ENCODE measurements at regions not wholly inside any gene's neighbourhood (a gene's known extent, or its start where the extent isn't known, plus 50 kb on each side); places are given as distances from the start of the nearest gene placed in this dataset.

DNA sequence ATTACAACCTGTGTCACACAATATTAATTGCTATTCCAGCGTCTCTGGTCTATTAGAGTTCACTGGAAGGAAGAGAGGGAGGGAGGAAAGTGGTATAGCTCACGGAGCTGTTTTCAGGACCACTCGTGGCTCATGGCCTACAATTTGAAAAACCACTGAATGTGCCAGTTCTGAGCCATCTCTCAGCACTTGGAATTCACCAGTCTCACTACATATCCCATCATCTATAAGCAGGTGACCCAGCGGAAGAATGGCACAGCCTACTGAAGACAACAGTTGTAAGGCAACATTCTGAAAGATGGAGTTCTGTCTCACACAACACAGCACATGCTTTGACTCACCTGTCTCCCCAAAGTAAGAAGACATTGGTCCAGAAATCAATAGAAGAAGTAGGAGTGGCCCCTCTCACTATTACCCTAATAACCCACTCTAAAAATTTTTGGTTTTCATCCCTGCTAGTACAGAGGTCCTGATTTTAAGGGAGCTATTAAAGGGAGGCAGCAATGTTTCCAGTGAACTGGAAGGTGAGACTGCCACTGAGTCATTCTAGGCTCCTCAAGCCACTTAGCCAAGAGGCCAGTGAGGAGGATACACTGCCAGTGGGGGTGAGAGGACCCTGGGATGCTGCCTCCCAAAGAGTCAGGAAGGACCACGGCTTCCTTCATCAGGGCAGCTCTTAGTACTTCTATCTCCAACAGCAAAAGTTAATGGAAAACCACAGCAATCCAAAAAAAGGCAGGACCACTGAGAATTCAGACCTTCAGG is 50.0 kb upstream of the DOCK9 start:
- no peaks in the 10 kb centered on the region for H3K4me1 ChIP-seq (ENCODE audit: control insufficient read depth, insufficient read depth, low read length)
- H3K9me3 ChIP-seq (ENCODE audit: control insufficient read depth, insufficient read depth, low read length) = no peaks in the 10 kb centered on the region
- DNase-seq (ENCODE audit: low read depth, low spot score) = no peak
- no peaks in the 10 kb centered on the region for H3K36me3 ChIP-seq (ENCODE audit: control insufficient read depth, insufficient read depth, low read length)
- WGBS (ENCODE audit: insufficient coverage, insufficient read length) = no CpG with 5 or more reads among the region's 5 CpGs
- H3K4me3 ChIP-seq (ENCODE audit: low read length) = no peak overlapping the region
- H3K27me3 ChIP-seq (ENCODE audit: control insufficient read depth, insufficient read depth, low read length) = no peaks in the 10 kb centered on the region
- H3K27ac ChIP-seq (ENCODE audit: low read length) = no peak overlapping the region

DNA sequence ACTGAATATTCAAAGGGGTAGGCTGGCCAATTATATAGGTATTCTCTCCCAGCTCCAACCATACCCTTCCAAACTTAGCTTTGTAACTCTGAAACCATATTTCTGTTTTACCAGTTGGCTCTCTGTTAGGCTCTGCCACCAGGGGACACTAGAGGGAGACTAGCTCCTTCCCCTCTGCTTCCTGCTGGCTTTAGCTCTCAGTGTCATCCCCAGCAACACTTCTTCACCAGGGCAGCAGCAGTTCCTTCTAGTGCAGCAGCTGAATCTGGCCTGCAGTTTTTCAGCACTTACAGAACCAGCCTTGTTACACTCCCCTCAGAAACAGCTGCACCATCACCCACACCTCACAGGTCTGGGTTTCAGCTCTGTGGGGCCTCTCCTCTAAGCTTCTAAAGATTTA is 51.0 kb upstream of the DOCK9 start:
- H3K4me1 ChIP-seq (ENCODE audit: control insufficient read depth, insufficient read depth, low read length) = no peaks in the 10 kb centered on the region
- DNase-seq (ENCODE audit: low read depth, low spot score) = peak; percentile 37

DNA sequence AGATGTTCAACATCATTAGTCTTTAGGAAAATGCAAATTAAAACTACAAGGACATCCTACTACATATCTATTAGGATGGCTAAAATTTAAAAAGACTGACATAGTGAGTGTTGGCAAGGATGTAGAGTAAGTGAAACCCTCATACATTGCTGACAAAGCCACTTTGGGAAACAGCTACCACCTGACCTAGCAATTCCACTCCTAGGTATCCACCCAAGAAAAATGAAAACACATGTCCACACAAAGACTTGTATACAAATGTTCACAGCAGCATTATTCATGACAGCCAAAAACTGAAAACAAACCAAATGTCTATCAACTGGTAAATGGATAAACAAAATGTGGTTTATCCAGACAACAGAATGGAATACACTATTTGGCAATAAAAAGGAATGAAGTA is 51.7 kb upstream of the DOCK9 start:
- no peaks in the 10 kb centered on the region for H3K4me1 ChIP-seq (ENCODE audit: control insufficient read depth, insufficient read depth, low read length)
- no peak overlapping the region for H3K27ac ChIP-seq (ENCODE audit: low read length)
- DNase-seq (ENCODE audit: low read depth, low spot score) = no peak
- H3K36me3 ChIP-seq (ENCODE audit: control insufficient read depth, insufficient read depth, low read length) = no peaks in the 10 kb centered on the region
- no peaks in the 10 kb centered on the region for H3K27me3 ChIP-seq (ENCODE audit: control insufficient read depth, insufficient read depth, low read length)
- no peaks in the 10 kb centered on the region for H3K9me3 ChIP-seq (ENCODE audit: control insufficient read depth, insufficient read depth, low read length)
- H3K4me3 ChIP-seq (ENCODE audit: low read length) = no peak overlapping the region

More for the DNA sequence above, 51.0 kb upstream of the DOCK9 start:
- no peak overlapping the region for H3K27ac ChIP-seq (ENCODE audit: low read length)
- H3K4me3 ChIP-seq (ENCODE audit: low read length) = no peak overlapping the region
- no peaks in the 10 kb centered on the region for H3K9me3 ChIP-seq (ENCODE audit: control insufficient read depth, insufficient read depth, low read length)
- no peaks in the 10 kb centered on the region for H3K27me3 ChIP-seq (ENCODE audit: control insufficient read depth, insufficient read depth, low read length)
- H3K36me3 ChIP-seq (ENCODE audit: control insufficient read depth, insufficient read depth, low read length) = no peaks in the 10 kb centered on the region

DNA sequence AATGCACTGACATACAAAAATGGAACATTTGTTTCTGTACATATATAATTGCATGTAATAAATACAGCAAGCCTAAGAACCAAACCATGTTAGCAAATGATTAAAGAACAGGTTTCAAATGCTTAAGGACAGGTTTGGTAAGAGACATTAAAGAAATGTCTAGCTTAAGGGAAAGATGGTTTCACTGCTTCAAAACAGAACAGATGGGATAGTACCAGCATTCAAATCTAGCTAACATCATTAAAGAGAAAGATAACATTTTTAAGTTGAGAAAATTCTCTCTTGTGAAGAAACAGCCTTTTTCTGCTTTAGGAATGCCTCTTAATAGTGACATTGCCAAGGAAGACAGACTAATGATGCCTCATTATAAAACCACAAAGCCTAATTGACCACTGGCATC is 52.5 kb upstream of the DOCK9 start:
- H3K4me1 ChIP-seq (ENCODE audit: control insufficient read depth, insufficient read depth, low read length) = no peaks in the 10 kb centered on the region
- no peaks in the 10 kb centered on the region for H3K9me3 ChIP-seq (ENCODE audit: control insufficient read depth, insufficient read depth, low read length)
- H3K36me3 ChIP-seq (ENCODE audit: control insufficient read depth, insufficient read depth, low read length) = no peaks in the 10 kb centered on the region
- H3K4me3 ChIP-seq (ENCODE audit: low read length) = no peak overlapping the region
- no peak for DNase-seq (ENCODE audit: low read depth, low spot score)
- no peaks in the 10 kb centered on the region for H3K27me3 ChIP-seq (ENCODE audit: control insufficient read depth, insufficient read depth, low read length)
- no peak overlapping the region for H3K27ac ChIP-seq (ENCODE audit: low read length)

DNA sequence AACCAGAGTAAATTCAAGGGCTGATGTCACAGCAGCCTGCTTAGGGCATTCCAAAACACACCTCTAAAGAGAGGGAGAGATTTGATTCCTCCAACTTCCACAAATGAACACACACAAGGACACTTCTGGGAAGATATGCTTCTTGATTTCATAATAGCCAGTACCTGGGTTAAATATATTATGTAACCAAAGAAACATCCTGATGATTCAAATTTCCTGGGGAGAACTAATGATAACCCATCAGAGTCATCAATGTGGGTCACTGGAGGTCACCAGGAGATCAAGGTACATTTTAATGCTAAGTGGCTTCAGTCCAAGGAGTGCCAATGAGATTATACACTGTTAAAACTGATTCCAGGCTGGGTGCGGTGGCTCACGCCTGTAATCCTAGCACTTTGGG is 54.0 kb upstream of the DOCK9 start:
- WGBS (ENCODE audit: insufficient coverage, insufficient read length) = no CpG with 5 or more reads among the region's 2 CpGs
- DNase-seq (ENCODE audit: low read depth, low spot score) = no peak
- no peaks in the 10 kb centered on the region for H3K9me3 ChIP-seq (ENCODE audit: control insufficient read depth, insufficient read depth, low read length)
- no peak overlapping the region for H3K4me3 ChIP-seq (ENCODE audit: low read length)
- no peaks in the 10 kb centered on the region for H3K36me3 ChIP-seq (ENCODE audit: control insufficient read depth, insufficient read depth, low read length)
- no peak overlapping the region for H3K27ac ChIP-seq (ENCODE audit: low read length)
- H3K27me3 ChIP-seq (ENCODE audit: control insufficient read depth, insufficient read depth, low read length) = no peaks in the 10 kb centered on the region
- H3K4me1 ChIP-seq (ENCODE audit: control insufficient read depth, insufficient read depth, low read length) = no peaks in the 10 kb centered on the region

DNA sequence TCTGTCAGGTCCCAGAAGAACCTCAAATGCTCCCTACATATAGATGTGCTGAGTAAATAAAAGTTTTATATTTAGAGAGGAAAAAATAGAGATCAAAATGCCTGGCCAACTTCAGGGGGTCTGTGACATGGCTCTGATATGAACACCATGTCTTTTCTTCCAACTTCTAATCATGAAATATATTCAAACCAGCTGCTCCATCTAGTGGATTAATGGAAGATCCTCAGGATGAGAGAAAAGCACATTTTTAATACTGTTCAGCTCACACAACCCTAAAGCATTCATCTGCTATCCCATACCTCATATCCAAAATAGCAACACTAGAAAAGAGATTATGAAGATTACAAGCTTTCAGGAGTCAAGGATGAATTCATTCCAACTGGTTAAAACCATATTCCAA is 56.0 kb upstream of the DOCK9 start:
- H3K4me1 ChIP-seq (ENCODE audit: control insufficient read depth, insufficient read depth, low read length) = no peaks in the 10 kb centered on the region
- no peaks in the 10 kb centered on the region for H3K9me3 ChIP-seq (ENCODE audit: control insufficient read depth, insufficient read depth, low read length)
- DNase-seq (ENCODE audit: low read depth, low spot score) = no peak
- H3K27me3 ChIP-seq (ENCODE audit: control insufficient read depth, insufficient read depth, low read length) = no peaks in the 10 kb centered on the region
- no peaks in the 10 kb centered on the region for H3K36me3 ChIP-seq (ENCODE audit: control insufficient read depth, insufficient read depth, low read length)
- no peak overlapping the region for H3K27ac ChIP-seq (ENCODE audit: low read length)
- no peak overlapping the region for H3K4me3 ChIP-seq (ENCODE audit: low read length)

DNA sequence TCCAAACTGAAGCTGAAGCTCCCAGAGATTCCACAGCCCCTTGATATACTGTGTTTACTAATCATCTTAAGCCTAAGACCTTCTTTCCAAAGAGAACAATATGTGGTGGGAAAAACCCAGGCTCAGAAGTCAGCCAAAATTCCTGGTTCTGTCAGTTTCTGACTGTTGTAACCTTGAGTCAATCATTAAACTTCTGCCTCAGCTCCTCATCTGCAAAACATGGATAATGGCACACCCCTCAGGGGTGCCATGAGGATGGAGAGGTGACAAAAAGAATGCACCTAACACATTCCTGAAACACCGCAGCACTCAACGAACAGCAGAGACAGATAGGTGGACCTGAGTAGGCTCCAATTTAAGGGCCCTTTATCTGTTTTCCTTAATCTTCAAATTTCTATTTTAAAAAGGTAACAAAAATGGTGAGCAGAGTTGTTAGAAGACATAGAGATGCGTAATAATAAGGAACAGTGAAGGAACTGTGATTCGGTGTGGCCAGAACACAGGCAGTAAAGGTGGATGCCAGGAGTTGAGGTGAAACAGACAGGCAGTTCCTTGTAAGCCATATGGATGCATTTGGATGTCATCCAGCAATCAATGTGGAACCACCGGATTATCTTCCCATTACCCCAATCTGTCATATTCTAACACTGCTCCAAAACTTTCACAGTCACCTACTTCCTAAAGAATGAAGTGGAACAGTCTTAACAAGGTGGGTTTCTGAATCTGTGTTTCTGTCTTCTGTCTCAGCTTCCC is 56.6 kb upstream of the DOCK9 start:
- no peak overlapping the region for H3K27ac ChIP-seq (ENCODE audit: low read length)
- no peaks in the 10 kb centered on the region for H3K27me3 ChIP-seq (ENCODE audit: control insufficient read depth, insufficient read depth, low read length)
- no peaks in the 10 kb centered on the region for H3K36me3 ChIP-seq (ENCODE audit: control insufficient read depth, insufficient read depth, low read length)
- no peak overlapping the region for H3K4me3 ChIP-seq (ENCODE audit: low read length)
- no CpG with 5 or more reads among the region's 5 CpGs for WGBS (ENCODE audit: insufficient coverage, insufficient read length)
- no peak for DNase-seq (ENCODE audit: low read depth, low spot score)
- no peaks in the 10 kb centered on the region for H3K9me3 ChIP-seq (ENCODE audit: control insufficient read depth, insufficient read depth, low read length)
- no peaks in the 10 kb centered on the region for H3K4me1 ChIP-seq (ENCODE audit: control insufficient read depth, insufficient read depth, low read length)

DNA sequence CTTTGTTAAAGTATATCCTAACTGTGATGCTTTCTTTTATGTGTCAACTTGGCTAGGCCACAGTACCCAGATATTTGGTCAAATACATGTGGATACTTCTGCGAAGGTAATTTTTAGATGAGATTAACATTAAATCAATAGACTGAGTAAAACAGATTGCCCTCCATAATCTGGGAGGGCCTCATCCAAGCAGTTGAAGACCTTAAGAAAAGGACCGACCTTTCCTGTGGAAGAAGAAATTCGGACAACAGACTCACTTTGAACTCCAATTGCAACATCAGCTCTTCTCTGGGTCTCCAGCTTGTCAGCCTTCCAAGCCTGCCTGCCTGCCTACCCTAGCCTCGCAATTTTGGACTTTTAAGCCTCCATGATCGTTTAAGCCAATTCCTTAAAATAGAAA is 57.9 kb upstream of the DOCK9 start:
- H3K9me3 ChIP-seq (ENCODE audit: control insufficient read depth, insufficient read depth, low read length) = no peaks in the 10 kb centered on the region

DNA sequence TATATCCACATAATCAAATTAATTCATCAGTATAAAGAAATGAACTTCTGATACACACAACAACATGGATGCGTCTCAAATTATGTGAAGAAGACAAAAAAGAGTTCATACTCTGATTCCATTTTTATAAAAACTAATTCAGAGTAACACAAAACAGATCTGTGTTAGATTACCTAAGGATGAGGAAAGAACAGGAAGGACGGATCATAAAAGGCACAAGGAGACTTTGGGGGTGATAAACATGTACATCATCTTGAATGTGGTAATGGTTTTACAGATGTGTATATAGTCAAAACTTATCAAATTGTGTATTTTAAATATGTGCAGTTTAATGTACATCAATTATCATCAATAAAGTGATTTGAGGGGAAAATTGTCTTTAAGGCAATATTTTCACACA is 59.9 kb upstream of the DOCK9 start:
- no peaks in the 10 kb centered on the region for H3K9me3 ChIP-seq (ENCODE audit: control insufficient read depth, insufficient read depth, low read length)
- no CpG with 5 or more reads among the region's 2 CpGs for WGBS (ENCODE audit: insufficient coverage, insufficient read length)
- H3K36me3 ChIP-seq (ENCODE audit: control insufficient read depth, insufficient read depth, low read length) = no peaks in the 10 kb centered on the region
- no peak overlapping the region for H3K4me3 ChIP-seq (ENCODE audit: low read length)
- no peak overlapping the region for H3K27ac ChIP-seq (ENCODE audit: low read length)
- DNase-seq (ENCODE audit: low read depth, low spot score) = no peak
- no peaks in the 10 kb centered on the region for H3K27me3 ChIP-seq (ENCODE audit: control insufficient read depth, insufficient read depth, low read length)
- H3K4me1 ChIP-seq (ENCODE audit: control insufficient read depth, insufficient read depth, low read length) = no peaks in the 10 kb centered on the region

More for the DNA sequence above, 57.9 kb upstream of the DOCK9 start:
- H3K4me1 ChIP-seq (ENCODE audit: control insufficient read depth, insufficient read depth, low read length) = no peaks in the 10 kb centered on the region
- H3K4me3 ChIP-seq (ENCODE audit: low read length) = no peak overlapping the region
- H3K27me3 ChIP-seq (ENCODE audit: control insufficient read depth, insufficient read depth, low read length) = no peaks in the 10 kb centered on the region
- H3K27ac ChIP-seq (ENCODE audit: low read length) = no peak overlapping the region
- H3K36me3 ChIP-seq (ENCODE audit: control insufficient read depth, insufficient read depth, low read length) = no peaks in the 10 kb centered on the region
- no peak for DNase-seq (ENCODE audit: low read depth, low spot score)
- WGBS (ENCODE audit: insufficient coverage, insufficient read length) = no CpG with 5 or more reads among the region's 5 CpGs

DNA sequence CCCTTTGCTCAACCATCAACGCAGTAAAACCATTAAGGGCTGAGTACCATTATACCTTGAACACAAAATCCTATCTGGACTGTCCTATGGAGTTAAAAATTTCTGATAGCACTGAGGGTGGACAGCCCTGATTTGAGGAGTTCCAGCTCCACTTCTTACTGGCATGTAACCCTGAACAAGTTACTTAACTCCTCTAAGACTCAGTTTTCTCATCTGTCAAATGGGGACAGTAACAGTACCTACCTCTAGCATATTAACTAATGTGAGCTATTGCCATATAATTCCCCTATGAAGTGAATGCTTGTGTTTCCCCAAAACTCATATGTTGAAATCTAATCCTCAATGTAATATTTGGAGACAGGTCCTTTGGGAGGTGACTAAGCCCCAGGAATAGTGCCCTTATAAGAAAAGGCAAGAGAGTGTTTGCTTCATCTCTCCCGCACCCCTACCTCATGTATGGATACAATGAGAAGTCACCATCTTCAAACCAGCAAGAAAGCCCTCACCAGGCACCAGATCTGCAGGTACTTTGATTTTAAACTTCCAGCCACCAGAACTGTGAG is 61.9 kb upstream of the DOCK9 start:
- H3K9me3 ChIP-seq (ENCODE audit: control insufficient read depth, insufficient read depth, low read length) = no peaks in the 10 kb centered on the region
- no peak overlapping the region for H3K27ac ChIP-seq (ENCODE audit: low read length)
- no CpG with 5 or more reads among the region's 2 CpGs for WGBS (ENCODE audit: insufficient coverage, insufficient read length)
- no peaks in the 10 kb centered on the region for H3K36me3 ChIP-seq (ENCODE audit: control insufficient read depth, insufficient read depth, low read length)
- no peaks in the 10 kb centered on the region for H3K4me1 ChIP-seq (ENCODE audit: control insufficient read depth, insufficient read depth, low read length)
- DNase-seq (ENCODE audit: low read depth, low spot score) = no peak
- no peaks in the 10 kb centered on the region for H3K27me3 ChIP-seq (ENCODE audit: control insufficient read depth, insufficient read depth, low read length)
- no peak overlapping the region for H3K4me3 ChIP-seq (ENCODE audit: low read length)
